Mesendoderm (in vitro differentiated cells): ENCODE measurements at regions not wholly inside any gene's neighbourhood (a gene's known extent, or its start where the extent isn't known, plus 50 kb on each side); places are given as distances from the start of the nearest gene placed in this dataset.
"Not testable (repeated sequence)": the region's sequence is repeated elsewhere in the genome, so short reads cannot be mapped to it uniquely, and the experiment has no call there.

Source experiments
- DNase-seq: peaks from one replicate; pipeline ENCODE4 v3.0.0; 2013
- H2AK5ac ChIP-seq: 2 replicates; pipeline ENCODE4 v1.6.1; 2013; ENCODE audit warnings: low read length, inconsistent platforms
- H2BK120ac ChIP-seq: 2 replicates; pipeline ENCODE4 v1.6.1; 2013; ENCODE audit warnings: low read depth, mild to moderate bottlenecking, low read length, moderate library complexity, mixed read lengths
- H2BK15ac ChIP-seq: replicated peaks from 2 replicates; pipeline ENCODE4 v1.6.1; 2013; ENCODE audit warnings: low read depth, mild to moderate bottlenecking, moderate library complexity
- H2BK5ac ChIP-seq: 2 replicates; pipeline ENCODE4 v1.6.1; 2013; ENCODE audit warnings: low read length, inconsistent platforms
- H3K18ac ChIP-seq: 2 replicates; pipeline ENCODE4 v1.6.1; 2013; ENCODE audit warnings: mild to moderate bottlenecking, low read length, mixed read lengths
- H3K23ac ChIP-seq: one replicate; pipeline ENCODE4 v1.6.1; 2013; ENCODE audit warnings: low read length
- H3K27ac ChIP-seq: 2 replicates; pipeline ENCODE4 v1.5.1; 2013; ENCODE audit warnings: low read depth, mild to moderate bottlenecking, inconsistent platforms, low read length, moderate library complexity
- H3K27me3 ChIP-seq: 2 replicates; pipeline ENCODE4 v1.6.1; 2013; ENCODE audit warnings: low read length, control low read depth, mild to moderate bottlenecking, inconsistent platforms; ENCODE audit not compliant: insufficient read depth, poor library complexity
- H3K36me3 ChIP-seq: 2 replicates; pipeline ENCODE4 v1.6.1; 2013; ENCODE audit warnings: low read length, inconsistent platforms; ENCODE audit not compliant: control insufficient read depth, insufficient read depth
- H3K4ac ChIP-seq: one replicate; pipeline ENCODE4 v1.6.1; 2013; ENCODE audit warnings: low read depth, mild to moderate bottlenecking, low read length, moderate library complexity
- H3K4me1 ChIP-seq: 2 replicates; pipeline ENCODE4 v1.6.1; 2013; ENCODE audit warnings: low read depth, low read length, inconsistent platforms; ENCODE audit not compliant: control insufficient read depth
- H3K4me2 ChIP-seq: 2 replicates; pipeline ENCODE4 v1.6.1; 2013; ENCODE audit warnings: low read length
- H3K4me3 ChIP-seq: 2 replicates; pipeline ENCODE4 v1.5.1; 2013; ENCODE audit warnings: mild to moderate bottlenecking, low read length
- H3K56ac ChIP-seq: one replicate; pipeline ENCODE4 v1.6.1; 2013; ENCODE audit warnings: low read length
- H3K79me1 ChIP-seq: 2 replicates; pipeline ENCODE4 v1.6.1; 2013; ENCODE audit warnings: low read length, inconsistent platforms
- H3K79me2 ChIP-seq: 2 replicates; pipeline ENCODE4 v1.6.1; 2013; ENCODE audit warnings: mild to moderate bottlenecking, low read length; ENCODE audit not compliant: control insufficient read depth, insufficient read depth
- H3K9ac ChIP-seq: 2 replicates; pipeline ENCODE4 v1.6.1; 2013; ENCODE audit warnings: low read length, inconsistent platforms
- H4K5ac ChIP-seq: one replicate; pipeline ENCODE4 v1.6.1; 2013; ENCODE audit warnings: low read length
- H4K8ac ChIP-seq: one replicate; pipeline ENCODE4 v1.6.1; 2013; ENCODE audit warnings: low read depth, mild to moderate bottlenecking, control low read depth, low read length, moderate library complexity
- WGBS: extraction: QIAGEN DNeasy Blood & Tissue Kit; methylation state at CpG from one replicate; pipeline ENCODE4 v1.1.7; 2013; ENCODE audit warnings: low lambda C conversion rate, missing lambda C conversion rate; ENCODE audit not compliant: insufficient coverage; ENCODE audit errors: extremely low coverage; 5-methylcytosine and 5-hydroxymethylcytosine counted together

DNA sequence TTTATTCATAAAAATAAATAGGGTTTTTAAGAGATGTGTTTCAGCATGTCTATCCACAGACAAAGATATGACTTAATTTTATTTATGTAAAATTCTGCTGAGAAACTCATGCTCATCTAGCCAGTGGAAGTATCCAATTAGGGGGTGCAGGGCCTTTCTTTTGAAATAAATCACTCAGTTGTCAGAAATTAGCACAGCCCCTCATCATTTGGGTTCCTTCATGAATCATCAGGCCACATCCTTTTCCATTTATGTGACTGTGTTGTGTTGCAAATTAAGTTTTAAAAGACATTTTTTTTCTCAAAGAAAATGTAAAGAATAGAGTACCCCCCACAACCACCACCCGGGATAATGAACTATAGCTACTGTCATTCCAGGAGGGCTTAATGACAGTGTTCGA, 185.8 kb downstream of the NRP2 start:
- no peak overlapping the region for H2BK120ac ChIP-seq
- WGBS = no CpG with 5 or more reads among the region's 2 CpGs
- no peak for DNase-seq

DNA sequence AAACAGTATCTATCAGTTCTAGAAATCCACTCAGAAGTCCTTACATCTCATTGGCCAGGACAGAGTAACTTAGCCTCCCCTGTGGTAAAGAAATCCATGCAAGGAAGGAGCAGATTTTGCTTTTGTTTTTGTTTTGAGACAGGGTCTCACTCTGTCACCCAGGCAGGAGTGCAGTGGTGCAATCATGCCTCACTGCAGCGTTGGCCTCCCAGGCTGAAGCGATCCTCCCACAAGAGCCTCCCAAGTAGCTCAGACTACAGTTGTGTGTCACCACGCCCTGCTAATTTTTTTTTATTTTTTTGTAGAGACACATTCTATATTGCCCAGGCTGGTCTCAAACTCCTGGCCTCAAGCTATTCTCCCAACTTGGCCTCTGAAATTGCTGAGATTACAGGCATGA, 185.1 kb downstream of the NRP2 start:
- H3K36me3 ChIP-seq = no peaks in the 10 kb centered on the region
- DNase-seq = no peak
- H3K79me2 ChIP-seq = no peaks in the 10 kb centered on the region
- no peak overlapping the region for H2BK5ac ChIP-seq
- no peak overlapping the region for H3K4me3 ChIP-seq
- no peak overlapping the region for H3K27ac ChIP-seq
- no peaks in the 10 kb centered on the region for H3K27me3 ChIP-seq
- H3K56ac ChIP-seq = no peak overlapping the region
- no peak overlapping the region for H3K9ac ChIP-seq
- H3K4me2 ChIP-seq = no peak overlapping the region
- H2AK5ac ChIP-seq = no peak overlapping the region
- no peak overlapping the region for H3K4ac ChIP-seq
- no peak overlapping the region for H2BK120ac ChIP-seq
- H4K8ac ChIP-seq = no peak overlapping the region
- no peak overlapping the region for H2BK15ac ChIP-seq
- no CpG with 5 or more reads among the region's 3 CpGs for WGBS
- H4K5ac ChIP-seq = no peak overlapping the region
- H3K79me1 ChIP-seq = no peaks in the 10 kb centered on the region
- H3K18ac ChIP-seq = no peak overlapping the region
- H3K23ac ChIP-seq = no peak overlapping the region
- no peaks in the 10 kb centered on the region for H3K4me1 ChIP-seq

More for the DNA sequence above, 185.8 kb downstream of the NRP2 start:
- Histone ChIP-seq H4K8ac (no peak overlapping the region), H3K56ac (no peak overlapping the region), H2AK5ac (no peak overlapping the region), H3K4me3 (no peak overlapping the region), H3K4me1 (no peaks in the 10 kb centered on the region), H3K18ac (no peak overlapping the region), H3K27me3 (no peaks in the 10 kb centered on the region), H3K27ac (no peak overlapping the region), H3K9ac (no peak overlapping the region), H3K79me1 (no peaks in the 10 kb centered on the region), H3K4ac (no peak overlapping the region), H2BK5ac (no peak overlapping the region), H3K79me2 (no peaks in the 10 kb centered on the region), H2BK15ac (no peak overlapping the region), H3K4me2 (no peak overlapping the region), H3K23ac (no peak overlapping the region), H4K5ac (no peak overlapping the region), H3K36me3 (no peaks in the 10 kb centered on the region)

DNA sequence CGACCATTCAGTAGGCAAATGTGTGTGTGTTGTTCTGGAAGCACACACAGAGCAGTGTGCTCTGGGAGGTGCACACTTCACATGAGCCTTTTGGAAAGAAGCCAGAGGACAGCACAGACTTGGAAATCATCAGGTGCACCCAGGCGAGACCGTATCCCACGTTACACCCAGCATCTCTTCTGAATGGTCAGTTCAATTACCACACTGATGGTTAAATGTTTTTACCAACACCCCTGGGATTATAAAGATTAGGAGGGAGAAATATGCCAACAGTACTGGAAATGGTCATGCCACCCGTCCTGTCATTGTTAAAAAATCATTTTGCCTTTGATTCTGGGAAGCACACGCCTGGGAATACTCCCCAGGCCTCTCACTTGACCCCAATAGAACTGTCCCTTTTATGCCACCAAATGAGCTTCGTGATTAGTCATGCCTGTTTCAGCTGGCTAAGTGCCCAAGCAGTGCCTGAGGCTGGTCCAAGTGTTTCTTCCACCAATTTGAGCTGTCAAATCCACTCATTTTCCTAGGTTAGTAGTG, 183.7 kb downstream of the NRP2 start:
- Histone ChIP-seq H3K36me3 (no peaks in the 10 kb centered on the region), H2BK15ac (no peak overlapping the region), H3K4me2 (no peak overlapping the region), H3K23ac (no peak overlapping the region), H2BK120ac (no peak overlapping the region), H3K79me1 (no peaks in the 10 kb centered on the region), H3K4me1 (no peaks in the 10 kb centered on the region), H3K27ac (no peak overlapping the region), H4K8ac (no peak overlapping the region), H3K4me3 (no peak overlapping the region), H4K5ac (no peak overlapping the region), H2BK5ac (no peak overlapping the region), H3K4ac (no peak overlapping the region), H3K18ac (no peak overlapping the region), H3K79me2 (no peaks in the 10 kb centered on the region), H3K56ac (no peak overlapping the region), H3K27me3 (no peaks in the 10 kb centered on the region), H3K9ac (no peak overlapping the region), H2AK5ac (no peak overlapping the region)
- no peak for DNase-seq
- WGBS = no CpG with 5 or more reads among the region's 7 CpGs

DNA sequence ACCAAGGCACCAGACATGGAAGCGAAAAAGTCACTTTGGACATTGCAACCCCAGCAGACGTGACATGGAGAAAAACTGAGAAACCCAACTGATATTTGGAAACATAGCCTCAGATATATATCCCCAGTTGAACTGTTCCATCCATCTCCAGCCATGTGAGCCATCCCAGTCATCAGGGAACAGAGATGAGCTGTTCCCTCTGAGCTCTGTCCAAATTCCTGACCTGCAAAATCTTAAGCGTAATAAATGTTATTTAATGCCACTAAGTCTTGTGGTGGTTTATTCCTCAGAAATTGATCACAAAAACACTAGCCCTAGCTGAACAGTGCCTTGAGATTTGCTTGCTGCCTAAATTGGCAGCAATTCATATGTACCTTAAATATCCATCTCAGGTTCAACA, 182.8 kb downstream of the NRP2 start:
- Histone ChIP-seq H2BK120ac (no peak overlapping the region), H3K4ac (no peak overlapping the region), H2AK5ac (no peak overlapping the region), H2BK15ac (no peak overlapping the region), H3K18ac (no peak overlapping the region), H3K79me2 (no peaks in the 10 kb centered on the region), H4K5ac (no peak overlapping the region), H3K27ac (no peak overlapping the region), H3K23ac (no peak overlapping the region), H3K4me1 (no peaks in the 10 kb centered on the region), H3K9ac (no peak overlapping the region), H3K27me3 (no peaks in the 10 kb centered on the region), H3K36me3 (no peaks in the 10 kb centered on the region), H3K4me2 (no peak overlapping the region), H3K56ac (no peak overlapping the region), H3K79me1 (no peaks in the 10 kb centered on the region), H2BK5ac (no peak overlapping the region), H4K8ac (no peak overlapping the region), H3K4me3 (no peak overlapping the region)
- no peak for DNase-seq
- no CpG with 5 or more reads among the region's 3 CpGs for WGBS

DNA sequence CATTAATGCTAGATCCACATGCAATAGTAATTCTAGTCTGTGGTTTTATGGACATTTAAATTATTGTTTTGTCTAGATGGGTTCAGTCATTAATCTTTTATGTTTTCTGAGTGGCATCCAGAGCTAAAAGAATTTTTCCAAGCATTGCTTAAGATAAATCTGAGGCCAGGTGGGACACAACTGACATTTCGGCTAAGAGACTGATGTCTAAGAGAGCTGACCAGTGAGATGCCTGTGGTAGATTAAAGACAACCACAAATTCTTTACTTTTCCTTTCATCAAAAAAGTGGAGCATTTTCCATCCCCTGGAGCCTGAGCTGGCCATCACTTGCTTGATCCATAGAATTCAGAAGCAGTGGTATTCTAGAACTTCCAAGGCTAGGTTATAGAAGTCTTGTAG, 182.2 kb downstream of the NRP2 start:
- Histone ChIP-seq H3K56ac (no peak overlapping the region), H3K27ac (no peak overlapping the region), H3K27me3 (no peaks in the 10 kb centered on the region), H3K4me3 (no peak overlapping the region), H3K4me2 (no peak overlapping the region), H3K4me1 (no peaks in the 10 kb centered on the region), H3K36me3 (no peaks in the 10 kb centered on the region), H3K4ac (no peak overlapping the region), H3K79me1 (no peaks in the 10 kb centered on the region), H3K23ac (no peak overlapping the region), H2BK15ac (no peak overlapping the region), H4K5ac (no peak overlapping the region), H4K8ac (no peak overlapping the region), H3K18ac (no peak overlapping the region), H2BK120ac (no peak overlapping the region), H2BK5ac (no peak overlapping the region), H3K79me2 (no peaks in the 10 kb centered on the region), H3K9ac (no peak overlapping the region), H2AK5ac (no peak overlapping the region)
- no CpG with 5 or more reads among the region's 1 CpG for WGBS
- no peak for DNase-seq

DNA sequence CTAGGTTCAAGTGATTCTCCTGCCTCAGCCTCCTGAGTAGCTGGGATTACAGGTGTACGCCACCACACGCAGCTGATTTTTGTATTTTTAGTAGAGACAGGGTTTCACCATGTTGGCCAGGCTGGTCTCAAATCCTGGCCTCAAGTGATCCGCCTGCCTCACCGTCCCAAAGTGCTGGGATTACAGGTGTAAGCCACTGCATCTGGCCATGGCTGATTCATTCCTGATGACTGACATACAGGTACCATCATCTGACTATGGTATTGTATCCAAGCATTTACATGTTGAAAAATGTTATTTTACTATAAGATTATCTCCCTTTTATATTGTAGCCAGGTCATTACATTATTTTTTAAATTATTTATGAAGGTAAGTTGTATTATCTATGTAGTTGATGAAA, 180.5 kb downstream of the NRP2 start:
- not testable (repeated sequence) for H2AK5ac ChIP-seq, H3K4me2 ChIP-seq, H3K4ac ChIP-seq, H3K79me1 ChIP-seq, H4K5ac ChIP-seq, H3K4me3 ChIP-seq, H3K23ac ChIP-seq, H3K4me1 ChIP-seq, H3K27ac ChIP-seq, DNase-seq, H3K18ac ChIP-seq, H2BK15ac ChIP-seq, H3K27me3 ChIP-seq, H3K56ac ChIP-seq, H4K8ac ChIP-seq, H3K9ac ChIP-seq, H2BK5ac ChIP-seq, H3K36me3 ChIP-seq, H3K79me2 ChIP-seq, H2BK120ac ChIP-seq
- no CpG with 5 or more reads among the region's 4 CpGs for WGBS
